GM21825 (cell line): ENCODE measurements at regions not wholly inside any gene's neighbourhood (a gene's known extent, or its start where the extent isn't known, plus 50 kb on each side); places are given as distances from the start of the nearest gene placed in this dataset.

Source experiments
- ATAC-seq: cut with Tn5 transposase; IDR thresholded peaks from one replicate; pipeline ENCODE4 v1.9.1; 2021; ENCODE audit warnings: mild to moderate bottlenecking, moderate library complexity; ENCODE audit not compliant: unreplicated experiment

DNA sequence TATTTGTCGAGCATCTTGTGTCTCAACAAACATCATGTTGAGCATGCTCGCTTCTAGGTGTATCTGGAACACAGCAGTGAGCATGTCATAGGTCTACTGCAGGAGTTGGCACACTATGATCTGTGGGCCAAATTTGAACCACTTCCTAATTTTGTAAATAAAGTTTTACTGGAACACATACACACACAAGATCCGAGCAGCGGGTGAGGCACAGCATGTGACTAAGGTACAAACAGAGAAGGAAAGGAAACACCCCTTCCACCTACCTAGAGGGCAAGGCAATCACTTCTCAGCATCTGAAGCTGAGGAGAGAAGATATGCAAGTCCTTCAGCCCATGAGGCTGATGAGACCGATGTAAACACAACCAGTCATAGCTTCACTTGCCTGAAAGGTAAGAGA, 200.4 kb downstream of the MED10 start:
- no peak for ATAC-seq

DNA sequence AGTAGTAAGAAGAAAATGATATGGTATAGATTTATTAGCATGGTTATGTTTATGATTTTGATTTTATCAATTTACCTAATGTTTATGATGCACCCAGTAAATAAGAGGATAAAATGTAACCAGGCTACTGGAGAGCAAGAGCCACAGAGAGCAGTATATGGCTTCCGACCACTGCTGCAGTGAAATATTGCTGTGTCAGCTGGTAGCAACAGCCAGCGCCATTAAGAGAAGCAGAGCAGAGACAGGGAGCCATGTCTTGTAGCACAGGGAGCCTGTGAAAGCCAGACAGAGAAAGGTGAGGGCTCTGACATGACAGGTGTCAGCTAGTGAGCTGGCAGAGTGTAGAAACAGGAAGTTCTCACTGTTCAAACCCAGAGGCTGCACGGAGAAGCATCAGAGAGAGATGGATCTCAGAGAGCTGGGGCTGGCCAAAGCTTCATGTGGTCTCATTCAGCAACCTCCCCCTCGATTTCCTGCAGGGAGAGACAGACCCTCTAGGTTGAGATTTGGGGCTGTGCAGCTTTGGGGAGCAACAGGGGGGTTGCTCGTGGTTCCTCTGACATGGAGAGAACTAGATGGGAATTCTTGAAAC, 202.1 kb downstream of the MED10 start:
- ATAC-seq = no peak

DNA sequence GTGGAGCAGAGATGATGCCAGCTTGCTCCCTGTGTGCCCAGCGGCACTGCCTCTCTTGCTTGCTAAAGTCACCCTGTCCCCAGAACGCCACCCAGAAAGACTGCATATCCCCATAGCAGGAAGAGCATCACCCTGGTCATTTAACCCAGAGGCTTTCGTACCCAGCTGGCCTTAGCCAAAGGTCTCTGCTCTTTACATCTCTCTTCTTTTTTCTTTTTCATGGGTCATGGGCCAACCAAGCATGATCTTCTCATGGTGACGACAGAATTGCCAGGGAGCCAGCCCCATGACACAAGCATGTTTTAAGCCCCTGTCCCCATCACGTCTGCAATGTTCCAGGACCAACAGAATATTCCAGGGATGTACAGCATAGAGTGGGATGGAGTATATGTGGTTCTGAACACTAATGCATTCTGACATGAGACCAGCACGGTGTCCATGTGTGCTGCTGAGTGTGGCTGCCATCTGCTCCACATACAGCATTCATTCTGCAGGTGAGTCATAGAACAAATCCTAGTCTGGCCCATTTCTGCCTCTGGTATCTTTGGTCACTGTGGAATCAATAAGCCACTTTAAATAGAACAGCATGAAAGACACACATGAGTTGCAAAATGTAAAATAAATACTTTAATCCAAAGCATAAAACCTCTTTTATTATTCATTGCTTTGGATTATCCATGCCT, 203.0 kb downstream of the MED10 start:
- ATAC-seq = no peak

- ATAC-seq = no peak
These were observed 208.7 kb downstream of the MED10 start for GRCh38 chr5:6169660-6170059.

- no peak for ATAC-seq
These were observed 211.5 kb downstream of the MED10 start for GRCh38 chr5:6166698-6167394.

DNA sequence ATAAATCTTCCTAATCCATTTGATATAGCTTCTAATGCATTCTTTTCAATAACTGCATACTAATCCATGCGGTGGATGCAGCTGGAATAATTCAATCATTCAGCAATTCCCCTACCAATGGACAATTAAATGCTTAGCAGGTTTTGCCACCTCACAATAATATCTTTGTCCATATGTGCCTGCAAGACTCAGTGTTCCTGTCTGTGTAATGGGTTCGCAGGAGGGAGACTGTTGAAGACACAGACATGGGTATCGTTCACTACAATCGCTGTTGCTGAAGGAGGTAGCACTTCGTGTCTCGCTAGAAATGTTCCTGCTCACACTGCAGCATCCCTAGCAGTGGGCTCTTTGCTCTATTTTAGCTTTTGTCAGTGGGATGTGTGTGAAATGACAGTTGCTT, 214.4 kb downstream of the MED10 start:
- ATAC-seq = no peak

GRCh38 chr5:6162175-6162574, 216.2 kb downstream of the MED10 start:
- no peak for ATAC-seq

- ATAC-seq = no peak
These were observed 217.1 kb downstream of the MED10 start for GRCh38 chr5:6161257-6161656.

DNA sequence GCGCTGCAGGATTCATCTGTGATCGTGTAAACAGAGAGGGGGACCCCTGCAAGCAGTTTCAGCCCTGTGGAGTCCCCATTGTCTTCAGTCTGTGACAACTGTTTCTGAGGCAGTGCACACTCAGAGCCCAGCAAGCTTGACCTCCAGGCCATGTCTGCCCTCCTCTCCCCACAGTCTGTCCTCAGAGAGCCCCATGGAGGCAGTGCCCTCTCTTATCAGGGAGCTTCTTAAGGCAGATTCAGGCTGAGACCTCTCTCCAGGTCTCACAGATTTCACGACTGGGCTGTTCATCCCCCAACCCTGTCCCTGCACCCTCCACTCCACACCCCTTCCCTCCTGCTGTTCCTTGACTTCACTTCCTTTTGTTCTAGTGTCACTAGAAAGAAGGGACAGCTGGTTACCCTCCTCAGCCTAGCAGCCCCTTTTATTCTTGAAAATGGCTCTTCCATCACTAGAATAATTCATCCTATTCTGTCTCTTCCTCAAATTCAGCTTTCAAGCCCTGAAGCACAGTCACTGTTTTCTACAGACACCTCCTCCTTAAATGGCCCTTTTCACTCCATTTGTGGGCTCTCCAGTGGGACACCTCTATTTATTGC, 218.4 kb downstream of the MED10 start:
- ATAC-seq = no peak

DNA sequence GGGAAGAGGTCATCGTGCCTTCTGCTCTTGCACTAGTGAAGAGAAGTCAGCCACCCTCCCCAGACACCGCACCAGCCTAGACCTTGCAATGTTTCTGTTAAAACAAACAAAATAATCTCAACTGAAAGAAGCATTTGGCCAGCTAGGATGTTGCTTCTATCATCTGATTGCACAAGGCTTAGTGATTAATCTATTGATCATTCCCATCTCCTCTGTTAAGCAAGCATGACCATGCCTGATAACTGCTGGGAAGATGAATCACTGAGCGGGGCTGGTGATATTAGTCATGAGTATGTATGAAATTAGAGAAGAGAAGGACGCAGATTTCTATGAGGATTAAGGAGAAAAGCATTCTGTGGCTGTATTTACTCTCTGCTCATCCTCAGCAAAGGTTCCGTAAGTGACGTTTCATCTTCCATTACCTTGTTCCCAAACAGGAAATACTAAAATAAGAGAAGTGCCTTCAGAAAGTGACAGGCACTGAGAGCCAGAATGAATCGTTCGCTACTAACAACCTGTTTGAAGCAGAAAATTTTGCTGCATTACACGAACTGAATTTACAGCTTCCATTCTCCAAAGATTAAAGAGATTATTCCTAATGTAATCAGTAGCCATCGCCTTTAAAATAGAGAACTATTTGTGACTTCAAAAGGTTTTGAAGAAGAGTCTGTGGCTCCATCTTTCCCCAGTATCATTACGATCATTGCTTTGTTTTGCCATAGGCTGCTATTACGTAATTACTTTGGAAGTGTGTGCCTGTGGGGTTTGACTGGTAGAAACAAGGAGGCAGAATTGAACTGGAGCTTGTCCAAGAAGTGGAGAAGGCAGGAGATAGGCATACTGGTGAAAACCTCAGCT, 219.1 kb downstream of the MED10 start:
- ATAC-seq = no peak

- ATAC-seq = no peak
These were observed 224.1 kb downstream of the MED10 start for GRCh38 chr5:6154216-6154615.

GRCh38 chr5:6146271-6146670, 232.1 kb downstream of the MED10 start:
- ATAC-seq = no peak

DNA sequence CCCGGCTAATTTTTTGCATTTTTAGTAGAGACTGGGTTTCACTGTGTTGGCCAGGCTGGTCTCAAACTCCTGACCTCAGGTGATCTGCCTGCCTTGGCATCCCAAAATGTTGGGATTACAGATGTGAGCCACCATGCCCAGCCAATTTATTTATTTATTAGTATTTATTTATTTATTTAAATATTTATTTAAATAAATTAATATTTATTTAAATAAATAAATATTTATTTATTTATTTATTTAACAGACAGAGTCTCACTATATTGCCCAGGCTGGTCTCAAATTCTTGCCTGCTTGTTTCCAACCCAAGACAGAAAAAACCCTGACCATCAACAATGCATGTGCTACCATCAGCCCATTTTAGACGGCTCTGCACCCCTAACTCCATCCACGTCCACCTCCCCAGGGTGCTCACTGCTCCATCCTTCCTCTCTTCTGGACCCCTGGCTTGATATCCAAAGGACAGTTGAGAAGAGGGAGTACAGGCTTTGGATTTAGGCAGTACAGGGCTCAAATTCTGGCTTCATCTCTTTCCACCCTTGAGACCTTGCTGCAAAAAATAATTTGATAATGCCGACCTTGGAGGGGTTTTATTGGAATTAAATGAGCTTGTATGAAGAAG, 232.6 kb downstream of the MED10 start:
- ATAC-seq = no peak

- no peak for ATAC-seq
These were observed 234.8 kb downstream of the MED10 start for GRCh38 chr5:6143523-6143922.

DNA sequence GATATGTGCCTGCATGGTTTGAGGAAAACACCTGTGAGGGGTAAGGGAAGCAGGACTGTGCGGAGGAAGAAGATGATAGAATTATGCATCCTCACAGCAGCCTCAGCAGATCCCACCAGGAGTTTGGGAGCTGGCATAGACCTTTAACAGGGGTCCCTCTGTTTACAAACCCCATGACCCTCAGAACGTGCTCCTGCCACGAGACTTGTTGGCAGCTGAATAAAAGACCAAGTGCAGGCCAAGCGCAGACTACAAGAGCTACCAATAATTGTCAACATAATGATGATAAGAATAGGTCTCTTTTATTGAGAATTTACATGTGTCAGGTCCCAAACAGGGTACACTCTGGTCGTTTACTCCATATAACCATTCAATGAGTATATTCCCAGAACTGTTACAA, 236.0 kb downstream of the MED10 start:
- ATAC-seq = no peak

DNA sequence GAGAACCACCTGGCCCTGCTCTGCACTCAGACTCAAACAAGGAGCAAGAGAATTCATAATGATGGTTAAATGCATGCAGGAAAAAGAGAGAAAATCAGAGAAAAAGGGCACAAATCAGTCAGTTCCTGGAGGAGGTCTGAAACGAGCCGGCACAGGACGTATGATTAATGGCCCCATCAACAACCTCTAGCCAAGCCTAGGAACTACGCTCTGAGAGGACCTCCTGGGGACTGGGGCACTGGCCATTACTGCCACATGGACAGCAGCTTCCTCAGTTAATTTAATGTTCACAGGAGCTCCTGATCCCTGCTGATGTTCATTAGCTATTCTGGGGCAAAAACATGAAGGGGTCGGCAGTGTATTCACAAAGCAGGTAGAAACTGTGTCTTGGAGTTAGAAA, 238.1 kb downstream of the MED10 start:
- ATAC-seq = no peak

DNA sequence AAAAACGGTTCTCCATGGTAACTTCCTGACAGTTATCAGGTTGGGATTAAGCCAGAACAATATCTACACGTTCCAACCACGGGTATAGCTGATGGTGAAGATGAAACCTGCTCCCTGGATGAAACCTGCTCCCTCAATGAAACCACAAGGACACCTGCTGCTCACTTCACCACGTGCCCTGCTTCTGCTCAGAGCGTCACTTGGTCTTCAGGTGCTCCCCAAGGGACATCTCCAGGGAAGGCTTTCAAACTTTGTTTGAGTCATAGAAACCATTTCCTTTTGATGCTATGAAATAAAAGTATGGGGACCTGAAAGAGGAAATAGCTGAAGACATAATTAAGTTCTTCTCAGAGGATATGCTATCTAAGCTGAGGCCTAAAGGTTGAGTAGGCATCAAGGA, 242.4 kb downstream of the MED10 start:
- no peak for ATAC-seq

GRCh38 chr5:6134281-6134680, 244.1 kb downstream of the MED10 start:
- ATAC-seq = no peak

- ATAC-seq = no peak
These were observed 252.6 kb downstream of the MED10 start for GRCh38 chr5:6125781-6126180.

DNA sequence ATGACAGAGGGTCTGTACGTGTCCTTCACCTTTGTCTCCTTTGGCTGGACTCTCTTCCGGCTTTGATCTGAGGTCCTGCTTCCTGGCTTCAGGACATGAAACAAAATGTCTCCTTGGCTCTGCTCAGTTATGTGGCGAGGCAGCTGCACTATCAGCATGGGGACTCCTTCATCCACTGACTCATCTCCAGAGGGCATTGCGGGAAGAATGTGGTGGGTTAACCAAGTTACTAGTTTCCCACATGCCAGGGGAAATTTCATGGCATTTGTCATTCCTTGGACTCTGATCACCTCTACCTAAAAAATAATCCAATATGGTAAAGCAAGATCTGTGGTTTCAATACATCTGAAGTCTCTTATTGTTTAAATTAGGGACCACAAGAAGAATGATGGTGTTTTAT, 259.7 kb downstream of the MED10 start:
- ATAC-seq = no peak

GRCh38 chr5:6117212-6117611, 261.1 kb downstream of the MED10 start:
- no peak for ATAC-seq
